G401.6 (cell line): ENCODE measurements at regions not wholly inside any gene's neighbourhood (a gene's known extent, or its start where the extent isn't known, plus 50 kb on each side); places are given as distances from the start of the nearest gene placed in this dataset.
"Not testable (repeated sequence)": the region's sequence is repeated elsewhere in the genome, so short reads cannot be mapped to it uniquely, and the experiment has no call there.

ENCODE experiments used
- FAIRE-seq: peaks from 2 replicates; lab custom pipeline; 2012; peaks lifted over from hg19 to GRCh38; lab: Jason Lieb, UNC

GRCh38 chr2:194927489-194927888, 729.5 kb upstream of the SLC39A10 start:
- FAIRE-seq, result no peak

DNA sequence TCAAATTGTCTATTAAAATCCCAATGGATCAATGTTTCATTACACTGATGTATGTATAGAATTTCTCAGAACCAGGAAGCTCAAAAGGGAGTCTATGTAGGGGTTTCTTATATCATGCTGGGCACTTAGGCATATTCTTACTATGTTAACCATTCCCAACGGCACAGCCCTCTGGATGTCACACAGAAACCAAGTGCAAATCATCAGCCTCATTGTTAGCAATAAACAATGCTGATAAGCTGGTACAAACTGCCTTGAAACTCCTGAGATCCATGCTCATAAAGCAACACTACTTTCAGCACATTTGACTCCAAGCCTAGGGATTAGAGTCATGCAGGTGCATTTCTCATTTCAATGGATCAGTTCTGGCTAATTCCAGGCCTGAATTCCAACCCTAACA, 730.2 kb upstream of the SLC39A10 start:
- FAIRE-seq, result no peak

GRCh38 chr2:194925742-194926141, 731.3 kb upstream of the SLC39A10 start:
- no peak for FAIRE-seq

DNA sequence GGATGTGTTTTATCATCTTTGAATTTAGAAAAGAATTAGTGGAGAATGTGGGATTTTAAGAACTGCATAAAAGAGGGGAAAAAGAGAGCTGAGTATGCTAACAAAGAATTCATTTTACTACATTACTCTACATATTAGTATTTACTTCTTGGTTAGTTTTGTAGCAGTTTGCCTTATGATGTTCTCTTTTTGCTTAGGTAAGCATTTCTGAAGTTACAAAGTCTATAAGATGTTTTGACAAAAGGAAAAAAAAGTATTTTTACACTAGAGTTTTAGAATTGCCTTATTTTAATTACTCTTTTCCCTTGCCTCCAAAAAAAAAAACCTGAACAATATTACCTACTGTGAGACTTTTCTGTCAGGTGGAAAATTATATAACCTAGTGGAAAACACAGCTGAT, 739.5 kb upstream of the SLC39A10 start:
- no peak for FAIRE-seq

GRCh38 chr2:194915485-194915884, 741.5 kb upstream of the SLC39A10 start:
- no peak for FAIRE-seq

- FAIRE-seq, result no peak
Measured at GRCh38 chr2:194907569-194907968, 749.5 kb upstream of the SLC39A10 start.

DNA sequence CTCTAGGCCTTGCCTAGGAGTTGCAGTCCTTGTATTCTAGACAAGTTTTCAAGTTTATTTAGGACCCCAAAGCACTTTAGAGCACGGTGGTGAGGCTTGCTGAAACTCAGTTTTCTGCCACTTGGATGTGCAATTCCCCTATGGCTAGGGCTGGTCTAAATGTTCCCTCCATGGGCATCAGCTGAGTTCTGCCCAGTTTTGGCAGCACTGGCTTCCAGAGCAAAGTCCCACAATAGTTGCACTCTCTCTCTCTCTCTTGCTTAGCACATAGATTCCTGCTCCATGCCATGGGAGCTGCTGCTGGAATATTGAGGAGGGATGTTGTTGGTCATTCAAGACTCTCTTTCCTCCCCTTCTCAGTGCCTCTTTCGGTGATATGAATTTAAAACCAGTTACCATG, 760.2 kb upstream of the SLC39A10 start:
- no peak for FAIRE-seq

GRCh38 chr2:194883711-194884110, 773.3 kb upstream of the SLC39A10 start:
- FAIRE-seq, result no peak

DNA sequence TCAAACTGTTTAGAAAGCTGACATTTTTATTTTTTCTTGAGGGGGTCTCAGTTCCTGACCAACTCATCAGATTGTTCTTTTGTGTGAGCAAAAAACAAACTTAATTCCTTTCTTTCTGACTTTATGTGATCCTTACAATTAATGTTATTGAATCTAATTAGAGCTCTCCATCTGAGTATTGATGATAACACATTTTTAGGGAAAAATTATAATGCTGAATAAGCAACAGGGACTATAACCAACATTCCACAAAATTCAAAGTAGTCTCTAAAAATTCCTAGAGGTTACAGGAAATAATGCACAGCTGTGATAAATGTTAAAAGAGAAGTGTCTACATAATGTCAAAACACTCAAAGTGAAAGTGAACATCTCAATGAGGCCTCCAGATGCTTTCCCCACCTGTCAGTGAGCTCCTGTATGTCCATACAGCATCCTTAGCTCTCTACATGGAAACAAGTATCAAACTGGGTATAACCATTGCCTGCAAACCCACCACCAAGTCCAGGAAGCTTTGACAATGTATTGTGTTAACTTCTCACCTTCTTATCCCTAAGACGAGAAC, 786.0 kb upstream of the SLC39A10 start:
- FAIRE-seq, result no peak

DNA sequence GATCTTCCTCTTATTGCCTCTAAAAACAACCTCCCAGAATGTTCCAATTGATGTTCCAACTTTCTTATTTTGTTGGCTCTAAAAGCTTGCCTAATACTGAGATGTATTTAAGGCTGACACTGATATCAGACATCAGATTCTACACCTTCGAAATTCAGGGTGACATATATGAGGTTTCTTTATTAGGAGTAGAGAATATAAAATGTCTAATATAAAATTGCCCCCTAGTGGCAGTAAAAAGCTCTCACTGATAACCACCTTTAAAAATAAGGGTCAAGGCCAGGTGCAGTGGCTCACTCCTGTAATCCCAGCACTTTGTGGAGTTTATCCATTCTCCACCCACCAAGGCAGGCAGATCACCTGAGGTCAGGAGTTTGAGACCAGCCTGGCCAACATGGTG, 789.7 kb upstream of the SLC39A10 start:
- no peak for FAIRE-seq

GRCh38 chr2:194854941-194855340, 802.1 kb upstream of the SLC39A10 start:
- FAIRE-seq, result no peak

DNA sequence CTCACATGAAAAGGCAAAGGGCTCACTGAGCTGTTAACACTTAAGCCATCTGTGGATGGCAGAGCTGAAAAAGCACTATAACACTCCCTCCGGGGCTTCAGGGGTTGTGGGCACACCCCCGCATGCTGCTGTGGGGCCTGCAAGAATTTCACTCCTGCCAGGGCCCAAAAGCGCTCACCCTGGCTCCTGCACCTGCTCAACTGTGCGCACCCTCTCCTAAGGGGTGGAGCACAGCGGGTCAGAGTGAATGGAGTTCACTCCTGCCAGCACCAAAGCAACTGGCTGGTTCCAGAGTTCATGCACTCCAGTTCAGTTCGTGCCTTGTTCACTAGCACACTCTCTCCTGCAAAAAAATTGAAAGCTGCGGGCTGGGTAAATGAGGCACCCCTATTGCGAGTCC, 814.2 kb upstream of the SLC39A10 start:
- FAIRE-seq, result no peak

DNA sequence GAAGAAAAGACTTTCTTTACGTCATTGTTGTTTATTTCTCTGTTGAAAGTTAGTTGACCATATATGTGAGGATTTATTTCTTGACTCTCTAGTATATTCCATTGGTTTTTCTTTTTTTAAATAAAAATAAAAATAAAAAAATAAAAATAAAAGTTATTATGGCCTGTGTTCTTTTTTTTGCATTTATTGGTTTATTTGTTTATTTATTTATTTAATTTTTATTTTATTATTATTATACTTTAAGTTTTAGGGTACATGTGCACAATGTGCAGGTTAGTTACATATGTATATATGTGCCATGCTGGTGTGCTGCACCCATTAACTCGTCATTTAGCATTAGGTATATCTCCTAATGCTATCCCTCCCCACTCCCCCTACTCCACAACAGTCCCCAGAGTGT, 822.7 kb upstream of the SLC39A10 start:
- not testable (repeated sequence) for FAIRE-seq

DNA sequence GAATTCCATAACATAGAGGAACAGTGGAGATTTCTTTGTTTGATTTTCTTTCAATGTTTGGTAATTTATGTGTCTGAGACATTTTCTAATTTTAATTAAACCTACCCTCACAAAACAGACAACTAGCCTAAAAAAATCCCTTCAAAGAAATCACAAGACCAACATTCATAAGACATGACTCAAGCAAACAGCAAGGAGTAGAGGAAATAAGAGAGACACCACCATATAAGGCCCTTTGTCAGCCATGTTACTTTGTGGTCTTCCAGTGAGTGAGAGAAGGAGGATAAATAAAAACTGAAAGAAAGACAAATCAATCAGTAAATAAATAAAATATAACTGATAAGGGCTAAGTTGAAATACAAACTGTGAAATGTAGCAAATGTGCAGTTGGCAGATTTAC, 830.8 kb upstream of the SLC39A10 start:
- FAIRE-seq, result no peak

DNA sequence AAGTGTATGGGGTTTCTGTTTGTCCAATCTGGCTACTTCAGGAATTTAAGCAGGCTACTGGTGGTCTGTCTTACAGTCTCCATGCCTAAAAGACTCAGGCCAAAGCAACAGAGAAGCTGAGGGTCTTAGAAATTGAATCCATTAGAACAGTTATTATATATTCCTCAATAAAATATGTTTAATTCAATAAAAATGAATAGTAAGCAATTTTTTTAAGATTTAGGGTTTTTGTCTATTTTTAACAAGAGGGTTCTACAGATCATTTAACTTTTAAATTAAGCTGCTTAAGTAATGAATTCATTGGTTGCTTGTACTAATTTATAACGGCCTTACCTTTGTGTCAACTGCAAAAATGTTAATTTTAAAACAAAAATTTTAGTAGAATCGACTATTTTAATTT, 832.6 kb upstream of the SLC39A10 start:
- FAIRE-seq, result no peak

GRCh38 chr2:194822657-194823056, 834.4 kb upstream of the SLC39A10 start:
- FAIRE-seq, result no peak

- no peak for FAIRE-seq
Measured at GRCh38 chr2:194822097-194822496, 834.9 kb upstream of the SLC39A10 start.

DNA sequence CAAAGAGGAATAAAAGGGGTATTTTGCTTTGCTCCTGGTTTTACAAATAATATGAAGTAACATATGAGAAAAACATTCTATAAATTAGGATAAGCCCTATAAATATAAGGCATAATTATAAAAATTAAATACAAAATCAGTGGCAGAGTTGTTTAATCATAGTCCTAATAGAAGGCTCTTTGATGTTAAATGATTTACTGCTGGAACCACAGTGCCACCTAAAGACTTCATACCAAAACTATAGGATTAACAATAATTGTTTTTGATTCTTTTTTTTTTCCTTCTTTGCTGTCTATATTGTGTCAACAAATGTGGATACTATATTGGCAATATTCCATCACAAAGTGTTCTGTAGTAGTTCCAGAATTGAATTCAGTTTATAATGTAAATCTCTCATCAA, 837.7 kb upstream of the SLC39A10 start:
- no peak for FAIRE-seq

- FAIRE-seq, result no peak
Measured at GRCh38 chr2:194815475-194815874, 841.6 kb upstream of the SLC39A10 start.

DNA sequence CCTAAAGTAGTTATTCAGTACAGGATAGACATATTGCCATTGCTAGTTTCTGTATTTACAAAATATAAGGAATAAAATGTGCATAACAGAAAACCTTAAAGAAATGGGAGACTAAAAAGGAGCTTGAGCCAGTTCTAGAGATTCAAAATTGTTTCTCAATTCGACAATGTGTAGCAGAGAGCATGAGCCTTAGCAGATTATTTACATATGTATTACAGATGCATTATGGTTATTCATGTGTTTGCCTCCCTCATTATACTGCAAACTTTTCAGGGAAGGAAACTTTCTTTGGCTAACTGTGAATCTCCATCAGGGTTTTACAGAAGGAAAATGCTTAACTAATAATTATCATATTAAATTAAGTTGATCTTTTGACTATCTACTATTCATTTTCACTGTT, 854.4 kb upstream of the SLC39A10 start:
- FAIRE-seq, result no peak

GRCh38 chr2:194787071-194787470, 870.0 kb upstream of the SLC39A10 start:
- not testable (repeated sequence) for FAIRE-seq

DNA sequence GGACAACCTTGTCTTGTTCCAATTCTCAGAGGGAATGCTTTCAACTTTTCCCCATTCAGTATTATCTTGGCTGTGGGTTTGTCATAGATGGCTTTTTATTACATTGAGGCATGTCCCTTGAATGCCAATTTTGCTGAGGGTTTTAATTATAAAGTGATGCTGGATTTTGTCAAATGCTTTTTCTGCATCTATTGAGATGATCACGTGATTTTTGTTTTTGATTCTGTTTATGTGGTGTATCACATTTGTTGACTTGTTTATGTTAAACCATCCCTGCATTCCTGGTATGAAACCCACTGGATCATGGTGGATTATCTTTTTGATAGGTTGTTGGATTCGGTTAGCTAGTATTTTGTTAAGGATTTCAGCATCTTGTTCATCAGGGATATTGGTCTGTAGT, 885.6 kb upstream of the SLC39A10 start:
- FAIRE-seq, result not testable (repeated sequence)

- no peak for FAIRE-seq
Measured at GRCh38 chr2:194769030-194769429, 888.0 kb upstream of the SLC39A10 start.

DNA sequence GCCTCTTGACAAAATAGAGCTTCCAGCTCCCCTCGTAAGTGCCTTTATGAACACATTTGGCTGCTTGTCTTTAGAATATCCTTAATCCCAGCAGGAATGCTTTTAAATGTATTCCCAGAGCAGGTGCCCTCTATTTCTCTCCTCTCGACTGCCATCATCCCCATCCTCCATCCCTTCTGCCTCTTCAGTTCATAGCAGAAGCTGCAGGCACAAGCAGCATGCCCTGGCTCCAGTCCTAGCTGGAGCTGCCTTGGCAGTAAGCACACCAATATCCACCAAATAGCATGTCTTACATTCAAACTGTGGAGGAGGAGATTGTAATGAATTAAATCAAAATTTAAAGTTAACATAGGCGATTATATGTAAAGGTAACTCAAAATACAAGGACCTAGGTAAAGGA, 891.3 kb upstream of the SLC39A10 start:
- no peak for FAIRE-seq

- no peak for FAIRE-seq
Measured at GRCh38 chr2:194750926-194751325, 906.1 kb upstream of the SLC39A10 start.
